ENCODE measurements at regions not wholly inside any gene's neighbourhood (a gene's known extent, or its start where the extent isn't known, plus 50 kb on each side); places are given as distances from the start of the nearest gene placed in this dataset.

- Histone ChIP-seq H3K9me3 (ENCODE audit: control insufficient read depth in 2 of 3, low read length in 3 of 3) (no peaks in the 10 kb centered on the region), H3K4me3 (ENCODE audit: low read length) (no peak overlapping the region), H3K27me3 (ENCODE audit: control insufficient read depth in 2 of 2, insufficient read depth in 2 of 2, low read length in 2 of 2) (no peaks in the 10 kb centered on the region), H3K36me3 (ENCODE audit: control insufficient read depth in 2 of 3, insufficient read depth in 3 of 3, low read length in 3 of 3) (no peaks in the 10 kb centered on the region), H3K4me1 (ENCODE audit: control insufficient read depth in 2 of 2, insufficient read depth in 2 of 2, low read length in 2 of 2) (no peaks in the 10 kb centered on the region), H3K27ac (ENCODE audit: low read depth, low read length) (no peak overlapping the region)
- ChIA-PET POLR2A (no interaction called here), CTCF (no interaction called here)
- Mint-ChIP-seq H3K27me3 (peaks cover 0 to 13% (median 4%) of the 10 kb centered on the region in 5 donors), H3K4me1 (no peaks in the 10 kb centered on the region), H3K27ac (no peak overlapping the region), H3K4me3 (no peak overlapping the region), H3K36me3 (no peaks in the 10 kb centered on the region), H3K9me3 (peaks cover 0 to 1% (median 0%) of the 10 kb centered on the region in 11 donors)
- DNase-seq (no peak), ATAC-seq (no peak)
- intact Hi-C loops (cut with micrococcal nuclease), result loop anchor here in 1 of 2 donors (1.0 kb wide), 1 partner anchor 8 kb away; no protein-coding TSS in a partner anchor
These were observed 491.9 kb downstream of the IRS1 start for GRCh38 chr2:226307487-226308322.

GRCh38 chr2:226306969-226307368 lies 492.7 kb downstream of the IRS1 start:
- no peak overlapping the region for H3K27ac Mint-ChIP-seq
- ATAC-seq (no peak), DNase-seq (no peak)
- CTCF ChIA-PET, result no interaction called here
- H3K4me3 ChIP-seq (ENCODE audit: low read length), result no peak overlapping the region
- no peaks in the 10 kb centered on the region for H3K27me3 ChIP-seq (ENCODE audit: control insufficient read depth in 2 of 2, insufficient read depth in 2 of 2, low read length in 2 of 2)
- H3K9me3 Mint-ChIP-seq, result peaks cover 0 to 1% (median 0%) of the 10 kb centered on the region in 11 donors
- peaks cover 0 to 18% (median 4%) of the 10 kb centered on the region in 5 donors for H3K27me3 Mint-ChIP-seq
- H3K4me1 Mint-ChIP-seq, result peaks cover 0 to 2% (median 0%) of the 10 kb centered on the region in 7 donors
- H3K36me3 ChIP-seq (ENCODE audit: control insufficient read depth in 2 of 3, insufficient read depth in 3 of 3, low read length in 3 of 3), result no peaks in the 10 kb centered on the region
- no peak overlapping the region for H3K4me3 Mint-ChIP-seq
- intact Hi-C loops (cut with micrococcal nuclease), result loop anchor here in 1 of 2 donors (1.0 kb wide), 1 partner anchor 8 kb away; no protein-coding TSS in a partner anchor
- POLR2A ChIA-PET, result no interaction called here
- H3K9me3 ChIP-seq (ENCODE audit: control insufficient read depth in 2 of 3, low read length in 3 of 3), result no peaks in the 10 kb centered on the region
- H3K27ac ChIP-seq (ENCODE audit: low read depth, low read length), result no peak overlapping the region
- H3K36me3 Mint-ChIP-seq, result no peaks in the 10 kb centered on the region
- no peaks in the 10 kb centered on the region for H3K4me1 ChIP-seq (ENCODE audit: control insufficient read depth in 2 of 2, insufficient read depth in 2 of 2, low read length in 2 of 2)

GRCh38 chr2:226304308-226304707 lies 495.3 kb downstream of the IRS1 start:
- Mint-ChIP-seq H3K36me3 (no peaks in the 10 kb centered on the region), H3K4me3 (no peak overlapping the region), H3K27me3 (peaks cover 0 to 21% (median 4%) of the 10 kb centered on the region in 5 donors), H3K27ac (no peak overlapping the region), H3K4me1 (peaks cover 0 to 2% (median 0%) of the 10 kb centered on the region in 7 donors), H3K9me3 (peaks cover 0 to 1% (median 0%) of the 10 kb centered on the region in 11 donors)
- no peak overlapping the region for H3K27ac ChIP-seq (ENCODE audit: low read depth, low read length)
- H3K4me1 ChIP-seq (ENCODE audit: control insufficient read depth in 2 of 2, insufficient read depth in 2 of 2, low read length in 2 of 2), result no peaks in the 10 kb centered on the region
- H3K36me3 ChIP-seq (ENCODE audit: control insufficient read depth in 2 of 3, insufficient read depth in 3 of 3, low read length in 3 of 3), result no peaks in the 10 kb centered on the region
- H3K27me3 ChIP-seq (ENCODE audit: control insufficient read depth in 2 of 2, insufficient read depth in 2 of 2, low read length in 2 of 2), result no peaks in the 10 kb centered on the region
- no peak for ATAC-seq
- intact Hi-C loops (cut with micrococcal nuclease), result no loop called here
- CTCF ChIA-PET, result no interaction called here
- H3K4me3 ChIP-seq (ENCODE audit: low read length), result no peak overlapping the region
- no peaks in the 10 kb centered on the region for H3K9me3 ChIP-seq (ENCODE audit: control insufficient read depth in 2 of 3, low read length in 3 of 3)
- no peak for DNase-seq
- POLR2A ChIA-PET, result no interaction called here

- ChIA-PET CTCF (no interaction called here), POLR2A (no interaction called here)
- intact Hi-C loops (cut with micrococcal nuclease), result no loop called here
- H3K4me3 ChIP-seq (ENCODE audit: low read length), result no peak overlapping the region
- Mint-ChIP-seq H3K36me3 (no peaks in the 10 kb centered on the region), H3K27ac (no peak overlapping the region), H3K9me3 (peaks cover 0 to 1% (median 0%) of the 10 kb centered on the region in 11 donors), H3K4me3 (no peak overlapping the region), H3K27me3 (peaks cover 1 to 17% (median 5%) of the 10 kb centered on the region in 5 donors), H3K4me1 (peaks cover 0 to 2% (median 0%) of the 10 kb centered on the region in 7 donors)
- DNase-seq (no peak), ATAC-seq (no peak)
- no peaks in the 10 kb centered on the region for H3K9me3 ChIP-seq (ENCODE audit: control insufficient read depth in 2 of 3, low read length in 3 of 3)
- no peaks in the 10 kb centered on the region for H3K36me3 ChIP-seq (ENCODE audit: control insufficient read depth in 2 of 3, insufficient read depth in 3 of 3, low read length in 3 of 3)
- H3K27ac ChIP-seq (ENCODE audit: low read depth, low read length), result no peak overlapping the region
- no peaks in the 10 kb centered on the region for H3K4me1 ChIP-seq (ENCODE audit: control insufficient read depth in 2 of 2, insufficient read depth in 2 of 2, low read length in 2 of 2)
- H3K27me3 ChIP-seq (ENCODE audit: control insufficient read depth in 2 of 2, insufficient read depth in 2 of 2, low read length in 2 of 2), result no peaks in the 10 kb centered on the region
These were observed 495.9 kb downstream of the IRS1 start for GRCh38 chr2:226303707-226304106.

- Mint-ChIP-seq H3K27ac (no peak overlapping the region), H3K4me1 (peaks cover 0 to 2% (median 0%) of the 10 kb centered on the region in 7 donors), H3K36me3 (no peaks in the 10 kb centered on the region), H3K4me3 (no peak overlapping the region), H3K27me3 (peaks cover 5 to 16% (median 13%) of the 10 kb centered on the region in 5 donors), H3K9me3 (no peaks in the 10 kb centered on the region)
- Histone ChIP-seq H3K27ac (ENCODE audit: low read depth, low read length) (no peak overlapping the region), H3K4me3 (ENCODE audit: low read length) (no peak overlapping the region), H3K36me3 (ENCODE audit: control insufficient read depth in 2 of 3, insufficient read depth in 3 of 3, low read length in 3 of 3) (no peaks in the 10 kb centered on the region), H3K27me3 (ENCODE audit: control insufficient read depth in 2 of 2, insufficient read depth in 2 of 2, low read length in 2 of 2) (no peaks in the 10 kb centered on the region), H3K4me1 (ENCODE audit: control insufficient read depth in 2 of 2, insufficient read depth in 2 of 2, low read length in 2 of 2) (no peaks in the 10 kb centered on the region), H3K9me3 (ENCODE audit: control insufficient read depth in 2 of 3, low read length in 3 of 3) (no peaks in the 10 kb centered on the region)
- DNase-seq, result no peak
- ATAC-seq, result no peak
- intact Hi-C loops (cut with micrococcal nuclease), result no loop called here
- CTCF ChIA-PET, result no interaction called here
- POLR2A ChIA-PET, result no interaction called here
These were observed 499.3 kb downstream of the IRS1 start for GRCh38 chr2:226300196-226300886.

GRCh38 chr2:226299771-226300170 lies 499.8 kb downstream of the IRS1 start:
- Histone ChIP-seq H3K27ac (ENCODE audit: low read depth, low read length) (no peak overlapping the region), H3K9me3 (ENCODE audit: control insufficient read depth in 2 of 3, low read length in 3 of 3) (no peaks in the 10 kb centered on the region), H3K4me3 (ENCODE audit: low read length) (no peak overlapping the region), H3K4me1 (ENCODE audit: control insufficient read depth in 2 of 2, insufficient read depth in 2 of 2, low read length in 2 of 2) (no peaks in the 10 kb centered on the region), H3K27me3 (ENCODE audit: control insufficient read depth in 2 of 2, insufficient read depth in 2 of 2, low read length in 2 of 2) (no peaks in the 10 kb centered on the region), H3K36me3 (ENCODE audit: control insufficient read depth in 2 of 3, insufficient read depth in 3 of 3, low read length in 3 of 3) (no peaks in the 10 kb centered on the region)
- DNase-seq, result no peak
- H3K27ac Mint-ChIP-seq, result no peak overlapping the region
- CTCF ChIA-PET, result no interaction called here
- H3K27me3 Mint-ChIP-seq, result peaks cover 5 to 17% (median 15%) of the 10 kb centered on the region in 5 donors
- peaks cover 0 to 2% (median 0%) of the 10 kb centered on the region in 7 donors for H3K4me1 Mint-ChIP-seq
- no peaks in the 10 kb centered on the region for H3K36me3 Mint-ChIP-seq
- intact Hi-C loops (cut with micrococcal nuclease), result loop anchor here in 1 of 2 donors (1.0 kb wide), 1 partner anchor 8 kb away; no protein-coding TSS in a partner anchor
- H3K4me3 Mint-ChIP-seq, result no peak overlapping the region
- ATAC-seq, result no peak
- POLR2A ChIA-PET, result no interaction called here
- no peaks in the 10 kb centered on the region for H3K9me3 Mint-ChIP-seq

Data from naive thymus-derived CD4-positive, alpha-beta T cell (primary cell).